Urinary bladder (tissue), 3 donors: ENCODE measurements at regions not wholly inside any gene's neighbourhood (a gene's known extent, or its start where the extent isn't known, plus 50 kb on each side); places are given as distances from the start of the nearest gene placed in this dataset.
A peak's percentile ranks its signal among the peaks of the same experiment; 100 is the strongest.

ENCODE experiments used
- DNase-seq: peaks from one replicate; pipeline ENCODE4 v3.0.0-alpha.2; 2015; ENCODE audit errors: extremely low spot score
- H3K27ac ChIP-seq: one replicate; pipeline ENCODE4 v1.5.1; 2013; ENCODE audit warnings: low read depth, mild to moderate bottlenecking, moderate library complexity
- H3K36me3 ChIP-seq: one replicate; pipeline ENCODE4 v1.6.1; 2013; ENCODE audit warnings: mild to moderate bottlenecking, moderate library complexity; ENCODE audit not compliant: insufficient read depth
- H3K4me1 ChIP-seq: one replicate; pipeline ENCODE4 v1.6.1; 2013; ENCODE audit warnings: mild to moderate bottlenecking, moderate library complexity; ENCODE audit not compliant: insufficient read depth
- H3K4me3 ChIP-seq: one replicate; pipeline ENCODE4 v1.5.1; 2013; ENCODE audit warnings: low read depth, low read length
- WGBS: extraction: QIAGEN DNeasy Blood & Tissue Kit; methylation state at CpG from one replicate; pipeline ENCODE4 v1.1.7; 2013; 5-methylcytosine and 5-hydroxymethylcytosine counted together
- donor health status: healthy with polysubstance abuse.
- donor health status: healthy.

DNA sequence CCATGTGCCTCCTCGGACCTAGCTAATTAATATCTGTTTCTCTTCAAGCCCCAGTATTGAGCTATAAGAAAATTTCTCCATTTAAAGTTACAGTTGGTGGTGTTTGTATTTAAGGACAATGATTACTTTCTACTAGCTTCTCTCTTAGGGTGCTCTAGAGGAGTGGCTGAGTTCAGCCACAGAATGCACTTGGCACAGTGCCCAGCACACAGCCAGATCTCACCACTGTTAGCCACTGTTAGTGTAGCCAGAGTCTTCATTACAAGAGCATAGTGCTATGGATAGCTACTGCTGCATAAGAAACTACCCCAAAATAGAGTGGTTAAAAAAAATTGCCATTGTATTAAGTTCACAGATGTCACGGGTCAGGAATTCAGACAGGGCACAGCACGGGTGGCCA is 421.3 kb downstream of the BCOR start:
- Histone ChIP-seq H3K36me3 (no peaks in the 10 kb centered on the region), H3K4me3 (no peak overlapping the region), H3K27ac (no peak overlapping the region), H3K4me1 (no peaks in the 10 kb centered on the region)
- DNase-seq = no peak
- 86% methylated on average over 3 of the region's 3 CpGs for WGBS

DNA sequence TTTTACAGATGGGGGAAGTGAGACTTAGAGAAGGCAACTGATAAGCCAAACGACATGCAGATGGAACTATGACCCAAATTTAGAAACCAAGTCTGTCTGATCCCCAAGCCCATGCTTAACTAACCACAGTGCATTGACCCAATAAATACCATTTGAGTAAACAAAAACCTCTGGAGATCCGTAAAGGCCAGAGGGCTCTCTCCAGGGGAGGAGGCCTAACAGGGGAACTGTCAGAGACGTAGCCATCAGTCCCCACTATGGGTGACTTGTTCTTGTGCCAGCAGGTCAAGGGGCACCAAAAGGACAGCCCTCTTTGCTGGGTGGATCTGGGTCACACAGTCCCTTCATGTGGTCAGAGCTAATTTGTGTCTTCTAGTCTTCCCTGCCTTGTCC is 420.2 kb downstream of the BCOR start:
- WGBS = 36% methylated on average over 3 of the region's 3 CpGs
- no peak for DNase-seq

DNA sequence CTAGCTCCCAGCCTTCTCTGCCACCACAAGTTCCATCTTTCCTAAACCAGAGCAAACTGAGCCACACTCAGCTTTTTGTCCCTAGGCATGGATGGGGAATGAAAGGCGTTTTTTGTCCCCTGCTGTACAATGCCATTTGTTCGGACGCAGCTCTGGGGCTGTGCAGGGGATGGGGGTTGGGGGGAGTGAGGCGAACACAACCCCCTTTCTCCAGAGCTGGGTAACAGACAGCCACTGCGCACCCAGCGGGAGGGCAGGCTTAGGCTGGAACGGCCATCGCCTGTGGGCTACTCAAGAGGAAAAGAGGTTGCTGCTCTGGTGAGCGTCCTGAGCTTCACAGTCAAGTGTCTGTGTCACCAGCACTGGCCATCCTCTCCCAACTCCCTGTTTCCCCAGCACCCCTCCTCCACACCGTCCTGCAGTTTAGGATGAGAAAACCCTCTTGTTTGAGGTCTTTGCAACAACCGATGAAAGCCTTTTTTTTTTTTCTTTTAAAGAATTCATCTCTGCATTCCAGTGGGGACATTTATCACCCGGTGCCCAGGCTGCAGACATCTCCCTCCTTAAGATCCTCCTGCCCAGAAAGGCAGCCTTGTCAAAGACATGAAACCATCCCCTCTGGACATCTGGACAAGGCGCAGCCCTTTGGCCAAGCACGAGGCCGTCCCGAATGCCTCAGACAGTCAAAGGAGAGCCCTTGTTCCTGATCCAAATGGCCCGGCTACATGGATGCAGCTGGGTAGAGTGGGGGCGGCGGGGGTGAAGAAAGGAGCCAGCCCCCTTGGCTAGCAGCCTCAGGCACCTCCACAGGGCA is 419.6 kb downstream of the BCOR start:
- Histone ChIP-seq H3K4me1 (no peaks in the 10 kb centered on the region), H3K27ac (no peak overlapping the region), H3K36me3 (no peaks in the 10 kb centered on the region), H3K4me3 (no peak overlapping the region)
- no peak for DNase-seq
- WGBS = 69% methylated on average over 19 of the region's 19 CpGs

More for the DNA sequence above, 420.2 kb downstream of the BCOR start:
- Histone ChIP-seq H3K27ac (no peak overlapping the region), H3K4me1 (no peaks in the 10 kb centered on the region), H3K4me3 (no peak overlapping the region), H3K36me3 (no peaks in the 10 kb centered on the region)

DNA sequence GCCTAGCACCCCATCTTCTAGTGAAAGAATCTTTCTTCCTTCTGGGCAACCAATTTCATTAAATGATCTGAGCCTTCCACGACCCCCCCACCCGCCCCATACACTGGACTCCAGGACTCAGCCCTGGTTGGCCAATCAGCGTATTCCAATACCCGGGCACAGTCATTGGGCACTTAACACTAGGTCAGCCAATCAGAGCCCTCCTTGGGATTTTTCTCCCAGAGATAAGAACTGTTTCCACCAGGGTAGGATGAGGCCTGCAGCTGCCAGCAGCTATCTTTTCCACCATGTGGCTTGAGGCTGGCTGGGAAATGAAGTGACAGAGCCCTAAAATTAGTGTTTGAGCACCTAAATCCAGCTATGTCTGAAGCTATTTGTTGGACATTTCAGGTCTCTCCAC is 418.8 kb downstream of the BCOR start:
- Histone ChIP-seq H3K27ac (no peak overlapping the region), H3K4me3 (no peak overlapping the region), H3K36me3 (no peaks in the 10 kb centered on the region), H3K4me1 (no peaks in the 10 kb centered on the region)
- WGBS = 96% methylated on average over 4 of the region's 4 CpGs
- no peak for DNase-seq

DNA sequence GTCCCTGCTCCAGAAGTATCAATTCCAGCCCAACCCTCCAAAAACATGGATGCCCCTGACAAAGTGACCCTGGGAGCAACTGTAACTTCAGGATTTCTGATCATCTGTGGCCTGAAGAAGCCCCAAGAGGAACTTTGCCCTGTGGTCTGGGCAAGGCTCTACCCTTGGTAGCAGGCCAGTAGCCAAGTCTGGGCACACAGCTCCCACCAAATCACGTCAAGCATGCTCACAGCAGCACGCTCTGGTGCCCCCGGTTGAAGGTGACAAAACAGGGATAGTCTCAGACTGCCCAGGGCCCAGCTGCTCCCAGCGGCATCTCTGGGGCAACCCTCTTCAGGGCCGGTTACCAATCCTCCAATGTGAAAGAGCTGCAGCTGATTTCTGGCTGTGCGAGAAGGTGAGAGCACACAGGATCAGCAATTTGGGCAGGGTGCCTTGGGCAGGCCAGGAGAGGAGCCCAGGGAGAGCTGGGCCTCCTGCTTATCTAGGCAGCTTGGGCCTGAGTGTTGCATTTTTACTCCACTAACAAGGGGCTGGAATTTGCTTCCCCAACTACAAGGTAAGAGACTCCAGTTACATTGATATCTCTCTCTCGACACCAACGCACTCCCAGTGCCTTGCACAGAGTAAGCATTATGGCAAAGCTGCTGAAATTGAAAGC is 418.1 kb downstream of the BCOR start:
- H3K4me3 ChIP-seq = no peak overlapping the region
- no peak overlapping the region for H3K27ac ChIP-seq
- no peaks in the 10 kb centered on the region for H3K4me1 ChIP-seq
- no peak for DNase-seq
- 97% methylated on average over 8 of the region's 8 CpGs for WGBS
- H3K36me3 ChIP-seq = no peaks in the 10 kb centered on the region

DNA sequence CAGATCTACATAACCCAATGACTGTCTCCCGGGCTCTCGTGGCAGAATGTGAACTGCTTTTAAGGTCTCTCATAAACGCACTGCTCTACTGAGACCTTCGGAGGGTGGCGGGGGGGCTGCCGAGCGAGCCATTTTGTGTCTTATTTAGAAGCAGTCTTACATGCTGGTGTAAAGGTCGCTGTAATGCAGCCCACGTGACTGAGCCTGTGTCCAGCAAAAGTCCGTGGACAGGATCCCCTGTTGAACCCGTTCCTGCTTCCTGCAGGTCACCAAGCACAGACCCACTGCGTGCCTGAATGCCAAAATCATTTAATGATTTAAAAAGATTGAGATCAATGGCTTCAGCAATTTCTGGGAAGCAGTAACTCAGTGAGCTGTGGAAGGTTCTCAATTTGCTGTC is 415.9 kb downstream of the BCOR start:
- Histone ChIP-seq H3K36me3 (no peaks in the 10 kb centered on the region), H3K27ac (no peak overlapping the region), H3K4me1 (no peaks in the 10 kb centered on the region), H3K4me3 (no peak overlapping the region)
- no peak for DNase-seq
- 59% methylated on average over 12 of the region's 12 CpGs for WGBS

DNA sequence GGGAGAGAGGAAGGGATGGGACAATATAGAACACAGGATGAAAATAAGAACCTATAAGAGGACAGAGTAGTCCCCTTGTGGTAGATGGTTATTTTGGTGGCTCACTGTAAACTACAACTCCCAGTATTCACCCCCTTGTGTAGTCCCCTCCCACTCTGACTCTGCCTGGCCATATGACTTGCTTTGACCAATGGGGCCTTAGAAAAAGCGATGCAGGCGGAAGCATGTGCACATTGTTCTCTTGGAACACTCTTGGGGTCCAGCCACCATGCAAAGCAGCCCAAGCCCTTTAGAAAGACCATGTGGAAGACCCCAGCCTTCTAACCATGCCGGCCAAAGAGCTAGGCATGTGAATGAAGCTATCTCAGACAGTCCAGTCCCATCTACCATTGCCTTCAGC is 415.0 kb downstream of the BCOR start:
- H3K4me1 ChIP-seq = no peaks in the 10 kb centered on the region
- H3K27ac ChIP-seq = no peak overlapping the region
- 95% methylated on average over 3 of the region's 3 CpGs for WGBS
- H3K36me3 ChIP-seq = no peaks in the 10 kb centered on the region
- no peak for DNase-seq
- H3K4me3 ChIP-seq = no peak overlapping the region

DNA sequence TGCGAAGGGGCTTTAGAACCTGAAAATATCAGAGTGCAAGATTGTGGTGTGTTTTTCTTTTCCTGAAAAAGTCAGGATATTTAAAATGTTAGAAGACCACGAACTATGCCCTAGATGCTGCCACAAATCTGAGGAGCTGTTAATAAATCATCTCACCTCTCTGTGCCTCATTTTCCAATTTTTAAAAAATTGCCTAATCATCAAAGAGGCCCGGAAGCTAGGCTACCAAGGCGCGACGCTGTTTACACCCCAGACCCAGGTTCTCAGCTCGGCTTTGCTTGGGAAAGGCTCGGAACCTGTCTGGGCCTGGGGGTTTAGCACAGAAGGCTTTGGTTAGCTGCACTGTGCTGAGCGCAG is 409.6 kb downstream of the BCOR start:
- DNase-seq = no peak
- 71% methylated on average over 9 of the region's 9 CpGs for WGBS
- Histone ChIP-seq H3K4me3 (peak overlapping the region; percentile 42), H3K4me1 (no peaks in the 10 kb centered on the region), H3K27ac (no peak overlapping the region), H3K36me3 (no peaks in the 10 kb centered on the region)

DNA sequence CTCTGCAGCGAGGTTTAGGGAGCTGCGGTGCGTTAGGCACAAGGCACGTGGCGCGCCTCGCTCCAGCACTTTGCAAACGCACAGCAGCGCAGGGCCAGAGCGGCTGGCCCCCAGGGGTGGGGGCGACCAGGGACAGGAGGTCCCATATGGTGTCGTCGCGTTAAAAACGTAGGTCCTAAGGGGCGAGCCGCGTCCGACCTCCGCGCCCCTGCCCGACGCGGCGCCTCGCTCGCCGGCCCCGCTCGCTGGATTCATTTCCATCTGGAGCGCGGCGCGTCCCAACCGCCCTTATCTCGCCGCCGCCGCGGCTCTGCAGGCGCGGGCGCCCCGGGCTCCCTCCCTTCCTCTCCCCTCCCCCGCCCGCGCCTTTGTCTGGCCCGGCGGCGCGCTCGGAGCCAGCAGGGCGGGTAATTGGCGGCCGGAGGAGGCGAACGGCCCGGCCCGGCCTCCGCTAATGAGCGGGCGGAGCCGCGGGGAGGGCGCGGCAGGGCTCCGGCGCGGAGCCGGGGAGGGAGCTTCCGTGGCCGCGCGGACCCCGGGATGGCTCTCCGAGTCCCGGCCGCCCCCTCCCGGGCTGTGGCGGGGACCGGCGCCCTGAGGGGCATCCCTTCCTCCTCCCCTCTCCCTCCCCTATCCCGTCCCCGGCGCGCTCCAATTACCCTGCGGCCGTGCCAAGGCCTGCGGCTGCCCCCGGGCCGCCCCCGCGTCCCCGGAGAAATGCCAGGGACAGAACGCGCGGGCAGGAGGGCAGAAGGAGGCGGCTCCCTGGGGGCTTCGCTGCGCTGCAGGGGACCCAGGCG is 409.0 kb downstream of the BCOR start:
- no peak for DNase-seq

DNA sequence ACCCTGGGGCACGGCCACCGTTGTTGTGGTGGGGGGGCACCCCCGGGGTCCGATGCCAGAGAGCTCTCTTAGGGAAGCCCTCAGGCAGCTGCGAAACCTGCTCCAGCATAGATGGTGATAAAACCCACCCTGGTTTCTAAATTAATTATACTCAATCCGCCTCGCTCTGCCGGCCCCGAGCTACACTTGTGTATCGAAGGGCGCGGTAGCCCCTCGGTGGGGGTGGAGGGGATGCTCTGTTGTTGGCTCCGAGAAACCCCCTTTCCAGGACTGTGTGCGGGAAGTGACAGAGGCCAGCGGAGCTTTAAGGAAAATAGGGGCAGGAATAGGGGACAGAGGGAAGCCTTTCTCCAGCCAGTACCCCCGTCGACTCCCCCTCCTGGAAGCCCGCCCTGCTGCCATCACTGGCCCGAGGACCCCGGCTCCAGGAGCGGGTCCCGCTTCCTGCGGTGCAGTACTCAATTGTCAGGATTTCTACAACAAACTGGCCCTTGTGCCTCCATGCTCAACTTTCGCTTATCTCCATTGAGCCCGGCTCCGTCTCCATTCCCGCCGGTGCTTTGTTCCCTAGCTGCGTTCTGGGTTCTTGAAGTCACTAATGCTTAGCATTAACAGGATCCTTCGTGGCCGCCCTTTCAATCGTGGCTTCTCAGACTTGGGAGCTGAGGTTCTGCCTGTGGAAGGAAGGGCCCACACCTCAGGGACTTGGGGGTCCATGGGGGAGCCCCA is 408.2 kb downstream of the BCOR start:
- H3K4me3 ChIP-seq = peak overlapping the region; percentile 42
- peak overlapping the region; percentile 23 for H3K27ac ChIP-seq
- no peak for DNase-seq
- H3K4me1 ChIP-seq = no peaks in the 10 kb centered on the region
- no peaks in the 10 kb centered on the region for H3K36me3 ChIP-seq
- WGBS = 11% methylated on average over 33 of the region's 33 CpGs

More for the DNA sequence above, 409.0 kb downstream of the BCOR start:
- Histone ChIP-seq H3K4me3 (peak overlapping the region; percentile 42), H3K4me1 (no peaks in the 10 kb centered on the region), H3K36me3 (no peaks in the 10 kb centered on the region), H3K27ac (peak overlapping the region; percentile 2)
- 1% methylated on average over 87 of the region's 101 CpGs for WGBS

DNA sequence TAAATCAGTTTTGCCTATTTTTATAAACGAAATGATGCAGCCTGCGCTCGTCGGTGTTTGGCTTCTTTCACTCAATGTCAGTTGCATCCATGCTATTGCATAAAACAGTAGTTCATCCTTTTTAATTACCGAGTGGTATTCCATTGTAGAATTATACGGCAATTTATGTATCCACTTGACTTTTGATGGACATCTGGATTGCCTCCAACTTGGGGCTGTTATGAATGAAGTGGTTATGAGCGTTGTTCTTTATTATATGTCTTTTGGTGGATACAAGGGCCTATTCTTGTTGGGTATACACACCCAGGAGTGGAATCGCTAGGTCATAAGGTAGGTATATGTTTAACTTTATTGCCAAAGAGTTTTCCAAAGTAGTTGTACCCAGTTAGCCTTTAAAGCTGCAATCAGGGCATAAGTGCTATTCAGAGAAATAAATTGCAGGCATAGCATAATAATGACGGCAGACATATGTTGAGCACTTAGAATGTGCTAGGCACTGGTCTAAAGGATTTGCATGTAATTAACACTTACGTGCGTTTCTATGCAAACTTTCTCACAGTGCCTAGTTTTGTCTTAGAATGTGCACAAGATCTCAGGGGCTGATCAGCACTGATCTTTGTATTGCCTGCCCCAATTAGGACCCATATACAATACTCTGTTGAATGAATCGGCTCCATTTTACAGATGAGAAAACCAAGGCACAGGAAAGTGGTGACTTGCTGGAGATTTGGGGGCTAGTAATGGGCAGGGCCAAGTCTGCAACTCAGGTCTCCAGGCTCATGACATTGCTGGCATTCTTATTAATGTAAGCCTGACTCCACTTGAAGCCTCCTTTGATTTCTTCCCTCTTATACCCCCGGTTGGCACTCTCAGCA is 407.0 kb downstream of the BCOR start:
- DNase-seq = no peak
- H3K36me3 ChIP-seq = no peaks in the 10 kb centered on the region
- WGBS = 93% methylated on average over 13 of the region's 13 CpGs
- no peaks in the 10 kb centered on the region for H3K4me1 ChIP-seq
- H3K27ac ChIP-seq = no peak overlapping the region
- H3K4me3 ChIP-seq = no peak overlapping the region

DNA sequence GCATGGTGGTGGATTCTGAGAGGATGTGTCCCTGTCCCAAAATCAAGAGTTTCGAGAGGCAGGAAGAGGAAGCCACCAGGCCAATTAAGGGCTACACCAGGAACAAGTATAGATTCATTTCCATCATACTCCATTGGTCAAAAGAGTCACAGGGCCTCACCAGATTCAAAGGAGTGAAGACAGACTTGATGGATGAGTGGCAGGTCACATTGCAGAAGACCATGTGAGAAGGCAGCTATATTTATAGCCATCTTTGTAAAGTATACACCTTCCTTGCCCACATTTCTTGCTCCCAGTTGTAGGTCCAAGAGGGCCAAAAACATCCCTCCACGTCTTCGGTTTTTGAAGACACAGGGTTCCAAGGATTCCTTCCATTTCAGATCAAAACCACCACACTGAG is 406.0 kb downstream of the BCOR start:
- Histone ChIP-seq H3K36me3 (no peaks in the 10 kb centered on the region), H3K4me3 (no peak overlapping the region), H3K27ac (no peak overlapping the region), H3K4me1 (no peaks in the 10 kb centered on the region)
- DNase-seq = no peak
- WGBS = 92% methylated on average over 3 of the region's 3 CpGs

DNA sequence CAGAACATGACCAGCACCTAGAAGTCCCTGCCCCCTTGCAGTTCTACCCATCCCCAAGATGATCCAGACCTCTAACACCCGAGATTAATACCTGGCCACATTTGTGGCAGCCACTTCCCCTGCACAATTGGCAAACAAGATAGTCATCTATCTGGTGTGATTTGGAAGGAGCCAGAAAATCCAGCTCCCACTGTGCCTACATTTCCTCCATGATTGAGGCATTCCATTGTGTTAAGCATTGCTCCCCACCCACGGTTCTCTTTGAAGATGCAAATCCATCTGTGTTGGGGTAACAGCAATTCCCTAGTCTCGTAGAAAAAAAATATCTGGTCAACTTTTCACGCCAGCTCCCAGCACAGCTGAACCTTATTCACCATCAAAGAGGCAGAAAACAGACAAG is 405.0 kb downstream of the BCOR start:
- no peaks in the 10 kb centered on the region for H3K36me3 ChIP-seq
- H3K4me1 ChIP-seq = no peaks in the 10 kb centered on the region
- H3K4me3 ChIP-seq = no peak overlapping the region
- DNase-seq = no peak
- no peak overlapping the region for H3K27ac ChIP-seq
- WGBS = 76% methylated on average over 4 of the region's 4 CpGs
